Nephron (organoid): ENCODE measurements at regions not wholly inside any gene's neighbourhood (a gene's known extent, or its start where the extent isn't known, plus 50 kb on each side); places are given as distances from the start of the nearest gene placed in this dataset.

Source experiments
- H3K27ac Mint-ChIP-seq, 3 experiments: 2 replicates each; pipeline ENCODE4 v1.8.0; 2020; ENCODE audit warnings: mixed read lengths in 3 of 3, mild to moderate bottlenecking in 2 of 3, moderate library complexity in 1 of 3
- H3K27me3 Mint-ChIP-seq: 2 replicates; pipeline ENCODE4 v1.8.0; 2021; ENCODE audit warnings: low read depth, mild to moderate bottlenecking, moderate library complexity, mixed read lengths
- H3K36me3 Mint-ChIP-seq: 2 replicates; pipeline ENCODE4 v1.8.0; 2020; ENCODE audit warnings: low read depth, mixed read lengths
- H3K4me1 Mint-ChIP-seq: 2 replicates; pipeline ENCODE4 v1.8.0; 2020; ENCODE audit warnings: mixed read lengths
- H3K4me3 Mint-ChIP-seq, 3 experiments: 2 replicates each; pipeline ENCODE4 v1.8.0; 2020; ENCODE audit warnings: mild to moderate bottlenecking in 3 of 3, mixed read lengths in 3 of 3, moderate library complexity in 2 of 3
- H3K9me3 Mint-ChIP-seq: 2 replicates; pipeline ENCODE4 v1.8.0; 2020; ENCODE audit warnings: mixed read lengths
- CTCF ChIP-seq, 3 experiments: fragments of 200-600 bp; sonication (generic); IDR thresholded peaks; one replicate each; pipeline ENCODE4 v1.5.0; 2021; ENCODE audit warnings: antibody characterized with exemption in 3 of 3; ENCODE audit not compliant: unreplicated experiment in 3 of 3

GRCh38 chr10:4003348-4003973 lies 218.5 kb upstream of the KLF6 start:
- Mint-ChIP-seq H3K9me3 (peaks cover 16% of the 10 kb centered on the region), H3K4me1 (peaks cover 7% of the 10 kb centered on the region), H3K27ac (no peak overlapping the region), H3K4me3 (no peak overlapping the region), H3K36me3 (peaks cover 7% of the 10 kb centered on the region), H3K27me3 (peaks cover 20% of the 10 kb centered on the region)
- no peak for TF ChIP-seq CTCF (IDR thresholded peaks at IDR 0.05; ENCODE audit: unreplicated experiment in 3 of 3)

DNA sequence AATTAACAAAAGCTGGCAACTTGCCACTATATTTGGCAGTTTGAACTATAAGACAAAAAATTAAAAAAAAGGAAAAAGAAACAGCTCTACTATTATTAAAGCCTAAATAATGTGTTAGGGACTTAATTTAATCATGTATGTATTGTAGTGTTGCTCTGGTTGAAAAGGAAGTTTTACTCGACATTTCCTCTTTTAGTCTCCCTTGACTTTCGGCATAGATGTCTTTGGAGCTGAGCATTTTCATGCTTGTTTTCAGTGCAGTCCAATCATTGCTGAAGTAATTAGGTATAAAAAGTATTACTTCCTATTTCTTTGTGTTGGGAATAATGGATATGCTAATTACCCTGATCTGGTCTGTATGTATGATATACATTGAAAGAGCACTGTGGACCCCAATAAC lies 216.8 kb upstream of the KLF6 start:
- H3K4me3 Mint-ChIP-seq, result no peak overlapping the region
- H3K27ac Mint-ChIP-seq, result no peak overlapping the region
- H3K36me3 Mint-ChIP-seq, result peaks cover 7% of the 10 kb centered on the region
- peaks cover 7% of the 10 kb centered on the region for H3K4me1 Mint-ChIP-seq
- TF ChIP-seq CTCF (IDR thresholded peaks at IDR 0.05; ENCODE audit: unreplicated experiment in 3 of 3), result no peak
- H3K9me3 Mint-ChIP-seq, result peaks cover 16% of the 10 kb centered on the region
- H3K27me3 Mint-ChIP-seq, result peaks cover 16% of the 10 kb centered on the region

DNA sequence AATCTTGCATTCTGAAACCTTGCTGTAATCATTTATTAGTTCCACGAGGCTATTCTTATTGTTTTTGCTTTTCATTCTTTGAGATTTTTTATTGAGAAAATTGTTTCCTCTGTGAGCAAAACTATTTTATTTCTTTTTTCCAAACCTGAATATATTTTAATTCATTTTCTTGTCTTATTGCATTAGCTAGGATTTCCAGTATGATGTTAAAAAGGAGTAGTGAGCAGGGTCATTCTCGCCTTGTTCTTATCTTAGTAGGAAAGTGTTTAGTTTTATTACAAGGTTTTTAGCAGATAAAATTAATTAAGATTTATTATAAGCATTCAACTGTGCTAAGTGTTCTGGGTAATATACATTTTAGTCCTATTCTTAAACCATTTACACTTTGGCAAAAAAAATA lies 214.6 kb upstream of the KLF6 start:
- H3K36me3 Mint-ChIP-seq, result peaks cover 7% of the 10 kb centered on the region
- H3K9me3 Mint-ChIP-seq, result peaks cover 16% of the 10 kb centered on the region
- H3K4me3 Mint-ChIP-seq, result no peak overlapping the region
- H3K27ac Mint-ChIP-seq, result no peak overlapping the region
- no peak for TF ChIP-seq CTCF (IDR thresholded peaks at IDR 0.05; ENCODE audit: unreplicated experiment in 3 of 3)
- H3K4me1 Mint-ChIP-seq, result peaks cover 13% of the 10 kb centered on the region
- H3K27me3 Mint-ChIP-seq, result peaks cover 5% of the 10 kb centered on the region

DNA sequence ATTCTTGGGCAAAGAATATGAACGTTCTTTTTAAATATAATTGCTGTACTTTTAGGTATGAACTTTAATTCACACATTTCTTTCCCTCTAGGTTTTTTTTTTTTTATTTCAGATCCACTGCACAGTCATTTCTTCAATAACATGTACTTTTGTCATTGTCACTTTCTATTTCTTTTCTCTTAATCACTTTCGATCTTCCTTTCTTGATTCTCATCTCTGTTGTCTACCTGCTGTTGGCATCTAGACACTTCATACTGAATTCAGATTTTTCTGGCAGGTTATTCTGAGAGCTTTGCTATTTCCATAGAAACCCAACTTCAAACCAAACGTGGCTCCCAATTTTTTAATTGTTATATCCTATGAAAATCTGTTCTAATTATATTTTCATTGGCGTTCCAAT lies 211.7 kb upstream of the KLF6 start:
- TF ChIP-seq CTCF (IDR thresholded peaks at IDR 0.05; ENCODE audit: unreplicated experiment in 3 of 3), result no peak
- Mint-ChIP-seq H3K4me1 (peaks cover 11% of the 10 kb centered on the region), H3K9me3 (peaks cover 16% of the 10 kb centered on the region), H3K27ac (no peak overlapping the region), H3K4me3 (no peak overlapping the region), H3K36me3 (peaks cover 7% of the 10 kb centered on the region), H3K27me3 (peaks cover 5% of the 10 kb centered on the region)

DNA sequence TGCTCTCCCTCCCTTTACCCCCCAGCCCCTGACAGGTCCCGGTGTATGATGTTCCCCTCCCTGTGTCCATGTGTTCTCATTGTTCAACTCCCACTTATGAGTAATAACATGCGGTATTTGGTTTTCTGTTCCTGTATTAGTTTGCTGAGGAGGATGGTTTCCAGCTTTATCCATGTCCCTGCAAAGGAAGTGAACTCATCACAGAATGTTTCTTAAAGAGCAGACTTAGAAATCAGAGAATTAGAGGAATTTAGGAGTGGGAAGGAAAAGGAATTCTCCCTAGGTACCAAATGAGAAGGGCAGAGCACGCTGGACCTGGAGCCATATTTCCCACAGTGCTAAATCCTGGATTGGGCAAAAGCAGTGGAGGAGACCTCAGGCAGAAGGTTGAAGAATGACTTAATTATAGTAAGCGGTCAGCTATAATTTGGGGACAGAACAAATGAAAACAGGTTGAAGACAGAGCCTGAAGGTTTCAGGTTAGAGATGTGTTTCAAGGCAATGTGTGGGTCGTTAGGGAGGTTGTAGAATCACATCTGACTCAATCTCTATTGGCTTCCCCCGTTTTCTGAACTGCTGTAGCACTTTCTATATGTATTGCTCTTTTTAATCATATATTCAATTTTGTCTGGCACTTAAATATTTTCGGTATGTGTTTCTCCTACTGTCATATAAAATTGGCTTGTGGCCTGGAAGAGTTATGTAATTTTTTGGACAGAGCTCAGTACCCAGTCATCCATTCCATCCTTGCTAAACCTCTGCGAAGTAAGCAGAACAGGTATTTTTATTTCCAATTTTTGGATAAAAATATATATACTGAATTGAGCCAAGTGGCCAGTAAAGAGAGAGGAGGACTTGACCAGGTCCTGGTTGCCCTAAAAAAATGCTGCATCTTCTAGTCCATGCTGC lies 210.5 kb upstream of the KLF6 start:
- Mint-ChIP-seq H3K4me1 (peaks cover 11% of the 10 kb centered on the region), H3K4me3 (no peak overlapping the region), H3K9me3 (peaks cover 9% of the 10 kb centered on the region), H3K27me3 (peaks cover under 1% of the 10 kb centered on the region), H3K27ac (peak overlapping the region in 1 of 3 experiments; percentile 11), H3K36me3 (peaks cover 7% of the 10 kb centered on the region)
- TF ChIP-seq CTCF (IDR thresholded peaks at IDR 0.05; ENCODE audit: unreplicated experiment in 3 of 3), result no peak
